ENCODE measurements at regions not wholly inside any gene's neighbourhood (a gene's known extent, or its start where the extent isn't known, plus 50 kb on each side); places are given as distances from the start of the nearest gene placed in this dataset.

DNA sequence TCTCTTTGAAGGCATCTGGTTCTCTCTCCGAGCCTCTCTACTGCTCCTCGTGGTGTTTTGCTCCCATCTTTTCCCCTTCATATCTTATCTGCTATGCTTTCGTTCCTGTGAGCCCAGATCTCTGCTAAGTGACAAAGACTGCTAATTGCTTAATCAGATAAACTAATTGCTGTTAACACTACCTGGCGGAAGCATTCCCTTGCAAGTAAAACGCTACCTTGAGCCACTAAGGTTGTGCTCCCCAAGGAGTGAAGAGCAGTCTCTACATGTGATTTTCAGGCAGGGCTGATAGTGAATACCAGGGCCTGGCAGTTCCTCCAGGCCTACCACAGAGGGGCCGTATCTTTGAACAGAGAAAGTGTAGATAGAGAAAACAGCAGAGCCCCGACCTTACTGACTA is 244.0 kb upstream of the GATB start:
- TF ChIP-seq, protein P1, sequence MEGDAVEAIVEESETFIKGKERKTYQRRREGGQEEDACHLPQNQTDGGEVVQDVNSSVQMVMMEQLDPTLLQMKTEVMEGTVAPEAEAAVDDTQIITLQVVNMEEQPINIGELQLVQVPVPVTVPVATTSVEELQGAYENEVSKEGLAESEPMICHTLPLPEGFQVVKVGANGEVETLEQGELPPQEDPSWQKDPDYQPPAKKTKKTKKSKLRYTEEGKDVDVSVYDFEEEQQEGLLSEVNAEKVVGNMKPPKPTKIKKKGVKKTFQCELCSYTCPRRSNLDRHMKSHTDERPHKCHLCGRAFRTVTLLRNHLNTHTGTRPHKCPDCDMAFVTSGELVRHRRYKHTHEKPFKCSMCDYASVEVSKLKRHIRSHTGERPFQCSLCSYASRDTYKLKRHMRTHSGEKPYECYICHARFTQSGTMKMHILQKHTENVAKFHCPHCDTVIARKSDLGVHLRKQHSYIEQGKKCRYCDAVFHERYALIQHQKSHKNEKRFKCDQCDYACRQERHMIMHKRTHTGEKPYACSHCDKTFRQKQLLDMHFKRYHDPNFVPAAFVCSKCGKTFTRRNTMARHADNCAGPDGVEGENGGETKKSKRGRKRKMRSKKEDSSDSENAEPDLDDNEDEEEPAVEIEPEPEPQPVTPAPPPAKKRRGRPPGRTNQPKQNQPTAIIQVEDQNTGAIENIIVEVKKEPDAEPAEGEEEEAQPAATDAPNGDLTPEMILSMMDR (IDR thresholded peaks at IDR 0.05): no peak
- TF ChIP-seq POLR2A (IDR thresholded peaks at IDR 0.05) (no peak), POLR2AphosphoS5 (IDR thresholded peaks at IDR 0.05) (no peak)
